ELF-1 (cell line): ENCODE measurements at regions not wholly inside any gene's neighbourhood (a gene's known extent, or its start where the extent isn't known, plus 50 kb on each side); places are given as distances from the start of the nearest gene placed in this dataset.
"Not testable (repeated sequence)": the region's sequence is repeated elsewhere in the genome, so short reads cannot be mapped to it uniquely, and the experiment has no call there.

Source experiments
- DNase-seq: peaks from one replicate; pipeline ENCODE4 v3.0.0-alpha.2; 2016; ENCODE audit warnings: low read depth, low spot score

DNA sequence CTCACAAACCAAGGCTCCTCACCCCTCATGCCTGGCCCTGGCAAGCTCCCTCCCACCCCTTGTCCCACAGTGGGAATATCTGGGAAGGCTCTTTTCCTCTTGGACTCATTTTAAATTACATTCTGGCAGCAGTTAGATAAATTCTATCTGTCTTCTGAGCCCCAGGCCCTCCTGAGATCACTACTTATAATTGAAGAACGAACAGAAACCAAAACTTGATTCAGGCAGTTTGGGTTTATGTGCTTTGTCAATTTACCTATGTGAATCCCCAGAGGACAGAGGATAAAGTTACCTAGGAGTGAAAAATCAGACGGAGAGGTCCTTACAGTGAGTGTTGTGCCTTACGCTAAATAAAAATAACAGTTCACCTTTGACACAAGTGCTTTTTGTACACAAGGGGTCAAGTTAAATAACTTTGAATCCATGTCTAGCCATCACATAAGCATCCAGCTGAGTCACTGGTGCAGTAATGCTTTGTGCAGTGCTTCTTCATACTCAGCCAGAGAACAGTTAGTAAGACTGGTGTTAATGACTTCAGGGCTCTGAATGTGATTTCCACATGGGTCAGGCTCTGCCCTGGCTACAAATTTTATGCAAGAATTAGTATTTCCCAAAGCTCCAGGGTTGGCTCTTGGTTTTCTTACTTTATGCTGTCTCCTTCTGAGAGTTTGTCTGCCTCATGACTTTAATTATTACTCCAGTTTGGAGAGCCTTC is 329.3 kb downstream of the INSIG2 start:
- no peak for DNase-seq

DNA sequence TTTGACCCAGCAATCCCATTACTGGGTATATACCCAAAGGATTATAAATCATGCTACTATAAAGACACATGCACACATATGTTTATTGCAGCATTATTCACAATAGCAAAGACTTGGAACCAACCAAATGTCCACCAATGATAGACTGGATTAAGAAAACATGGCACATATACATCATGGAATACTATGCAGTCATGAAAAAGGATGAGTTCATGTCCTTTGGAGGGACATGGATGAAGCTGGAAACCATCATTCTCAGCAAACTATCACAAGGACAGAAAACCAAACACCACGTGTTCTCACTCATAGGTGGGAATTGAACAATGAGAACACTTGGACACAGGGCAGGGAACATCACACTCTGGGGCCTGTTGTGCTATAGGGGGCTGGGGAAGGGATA is 326.9 kb downstream of the INSIG2 start:
- DNase-seq: not testable (repeated sequence)

DNA sequence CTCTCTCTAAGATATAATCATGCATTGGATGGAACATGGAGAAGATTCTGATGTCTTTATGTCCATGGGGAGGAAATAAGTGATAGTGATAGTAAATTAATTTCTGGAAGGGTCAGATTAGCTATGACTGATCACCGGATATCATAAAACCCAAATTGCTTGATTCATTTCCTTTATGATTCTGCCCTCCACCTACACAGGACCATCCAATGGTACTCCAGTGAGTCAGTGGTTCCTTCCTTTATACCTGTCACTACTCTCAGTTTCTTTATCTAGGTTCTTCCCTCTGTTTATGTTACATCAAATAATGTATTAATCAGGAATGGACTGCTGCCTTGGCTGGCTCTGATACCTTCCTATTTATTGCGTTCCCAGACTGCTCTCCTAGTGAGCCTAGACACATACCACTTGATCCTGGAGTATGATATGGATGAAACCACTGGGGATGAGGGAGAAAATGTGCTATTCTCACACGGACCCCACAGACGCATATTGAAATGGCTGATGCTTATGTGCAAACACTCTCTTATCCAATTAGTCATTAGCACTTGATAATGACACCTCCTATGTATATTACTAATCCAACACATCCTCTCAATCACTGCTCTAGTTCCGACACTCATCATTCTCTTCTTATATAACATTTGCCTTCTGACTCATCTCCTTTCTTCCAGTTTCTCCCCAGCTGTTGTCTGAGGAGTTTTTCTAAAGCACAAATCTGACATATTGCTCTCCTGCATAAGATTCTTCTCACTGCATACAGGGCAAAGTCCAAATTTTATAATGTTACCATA is 315.6 kb downstream of the INSIG2 start:
- DNase-seq: no peak

DNA sequence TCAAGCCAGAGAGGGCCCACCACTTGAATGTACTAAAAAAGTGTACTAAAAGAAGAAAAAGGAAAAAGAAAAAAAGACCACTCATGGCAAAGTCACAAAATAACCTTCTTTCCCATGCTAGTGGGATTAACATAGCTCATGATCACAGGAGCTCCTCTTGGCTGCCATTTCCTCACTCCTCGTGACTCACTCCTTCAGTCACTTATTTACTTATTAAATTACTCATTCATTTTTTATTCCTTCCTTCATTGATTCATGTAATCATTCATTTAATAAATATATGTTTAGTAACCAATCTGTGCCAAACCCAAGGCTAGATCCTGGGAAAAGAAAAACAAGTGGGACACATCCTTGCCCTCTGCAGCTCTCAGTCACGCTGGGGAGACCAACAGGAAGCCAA is 300.5 kb downstream of the INSIG2 start:
- no peak for DNase-seq

DNA sequence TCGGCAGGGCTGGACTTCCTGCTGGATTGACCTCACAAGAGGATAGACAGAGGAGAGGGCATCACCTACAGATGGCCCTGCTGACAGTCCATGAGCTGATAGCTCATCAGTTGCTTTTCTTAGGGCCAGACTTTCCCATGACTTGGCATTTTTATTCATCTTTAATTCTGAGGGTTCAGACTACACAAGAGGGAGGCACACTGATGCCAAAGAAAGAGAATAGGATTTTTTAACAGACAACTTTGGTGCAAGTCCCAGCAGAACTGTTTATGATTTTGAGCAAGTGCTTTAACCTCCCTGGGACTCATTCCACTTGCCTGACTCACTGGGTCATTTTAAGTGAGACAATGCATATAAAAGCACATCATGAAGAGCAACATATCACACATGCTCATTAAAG is 299.2 kb downstream of the INSIG2 start:
- DNase-seq: no peak

DNA sequence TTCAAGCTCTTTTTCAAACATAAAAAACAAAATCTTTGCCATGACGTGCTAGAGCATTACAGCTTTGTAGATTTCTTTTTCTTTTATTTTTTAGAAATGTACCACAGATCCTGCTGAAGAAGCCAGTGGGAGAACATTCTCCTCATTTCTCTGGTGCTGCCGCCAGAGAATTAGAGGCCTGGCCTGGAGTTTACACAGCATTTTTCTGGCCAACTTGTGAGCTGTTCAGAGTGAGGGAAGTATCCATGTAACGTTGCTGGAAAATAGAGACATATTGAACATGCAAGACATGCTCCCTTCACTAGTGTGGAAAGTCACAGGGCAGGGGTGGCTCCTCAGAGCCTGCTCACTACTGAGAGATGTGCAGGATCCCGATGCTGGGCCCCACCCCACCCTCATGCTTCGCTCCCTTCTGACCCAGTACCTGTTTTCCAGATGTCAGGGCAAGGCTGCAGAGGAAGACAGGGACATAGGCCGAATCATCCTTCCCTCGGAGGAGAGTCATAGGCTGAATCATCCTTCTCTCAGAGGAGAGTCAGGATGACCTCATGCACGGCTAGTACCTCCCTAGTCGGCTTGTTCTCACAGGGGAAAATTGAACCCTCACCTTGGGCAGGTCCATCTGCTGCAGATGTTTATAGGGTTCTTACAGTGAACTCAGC is 298.5 kb downstream of the INSIG2 start:
- no peak for DNase-seq

DNA sequence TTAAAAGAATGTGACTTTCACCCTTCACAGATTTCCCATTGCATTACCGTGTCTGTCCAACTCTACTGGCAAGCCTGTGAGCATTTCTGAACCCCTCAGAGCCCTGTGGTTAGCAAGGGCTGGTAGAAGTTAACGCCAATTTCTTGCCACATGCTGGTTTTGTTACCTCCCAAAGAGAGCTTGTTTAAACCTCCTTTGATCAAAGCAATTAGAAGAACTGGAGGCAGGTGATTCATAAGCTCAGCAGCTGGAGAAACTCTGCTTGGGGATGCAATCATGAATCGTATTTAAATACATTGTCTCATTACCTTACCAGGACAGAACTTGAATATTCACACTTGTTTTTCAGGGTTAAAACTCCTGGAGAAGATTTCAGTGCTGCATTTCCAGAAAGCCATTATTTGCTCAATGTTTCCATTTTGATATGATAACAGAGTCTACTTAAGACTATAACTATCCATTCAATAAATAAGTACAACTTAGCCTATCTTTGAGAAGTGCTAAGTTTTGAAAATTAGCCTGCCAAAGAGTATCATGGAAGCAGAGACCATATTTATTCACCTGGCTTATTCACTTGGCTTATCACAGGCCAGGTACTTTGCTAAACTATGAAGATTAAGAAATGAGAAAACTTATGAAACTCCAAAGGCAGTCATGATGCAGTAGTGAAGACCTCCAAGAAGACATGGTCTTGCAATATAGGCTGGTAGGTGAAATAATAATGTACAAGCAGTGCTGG is 292.8 kb downstream of the INSIG2 start:
- no peak for DNase-seq

DNA sequence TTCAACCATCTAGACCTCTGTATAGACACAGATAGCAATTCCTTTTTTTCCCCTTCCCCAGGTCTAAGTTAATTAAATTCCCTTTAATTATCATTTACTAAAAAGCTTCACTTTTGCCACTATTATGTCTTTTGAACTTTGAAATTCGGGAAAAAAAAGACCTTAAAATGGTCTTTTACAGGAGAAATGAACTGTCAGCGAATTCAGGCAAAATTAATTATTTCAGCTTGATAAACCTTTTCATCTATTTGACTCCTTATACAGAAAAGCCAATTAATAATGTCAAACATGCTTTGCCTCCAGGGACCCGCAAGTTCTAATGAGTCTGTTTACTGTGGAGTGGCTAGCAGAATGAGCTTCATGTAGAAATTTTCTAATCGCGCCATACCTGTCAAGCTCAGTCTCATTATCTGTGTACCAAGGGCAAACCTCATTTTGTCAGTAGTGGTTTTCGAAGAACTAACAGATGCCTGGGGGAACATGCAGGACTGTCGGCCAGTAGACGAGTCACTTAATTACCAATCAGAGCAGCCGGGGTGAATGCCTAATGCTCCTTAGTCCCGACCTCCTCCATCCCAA is 287.7 kb downstream of the INSIG2 start:
- no peak for DNase-seq

DNA sequence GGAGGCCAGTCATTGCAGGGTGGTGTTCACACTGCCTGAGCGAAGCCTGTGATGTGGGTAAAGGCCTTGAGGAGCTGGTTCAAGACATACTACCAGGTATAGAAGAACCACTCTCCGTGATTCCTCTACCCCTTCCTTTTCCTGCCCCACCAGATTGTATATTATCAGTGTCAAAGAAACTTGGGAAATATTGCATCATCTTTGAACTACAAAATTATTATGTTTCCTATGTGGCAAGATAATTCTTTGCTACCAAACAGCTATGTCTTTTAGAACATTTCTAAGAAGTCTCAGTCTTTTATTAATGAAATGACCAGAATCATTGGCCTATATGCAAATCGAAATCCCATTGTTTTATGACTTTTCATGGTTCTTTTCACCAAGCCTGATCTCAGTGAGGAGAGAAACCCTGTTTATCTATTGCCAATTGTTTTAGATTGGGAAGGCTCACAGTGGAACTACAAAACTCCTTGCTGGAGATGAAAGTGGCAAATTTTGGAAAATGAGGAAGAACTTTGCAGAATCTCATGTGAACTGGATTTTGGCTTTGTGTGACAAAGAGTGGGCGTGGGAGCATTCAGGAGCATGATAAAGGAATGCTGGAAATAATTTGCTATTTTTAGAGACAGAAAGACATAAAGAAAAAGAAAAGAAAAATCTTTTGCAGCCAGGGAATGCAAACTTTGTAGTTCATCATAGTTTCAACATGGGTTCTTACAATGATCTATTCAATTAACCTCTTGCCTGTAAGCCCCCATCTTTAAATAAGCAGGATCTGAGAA is 286.9 kb downstream of the INSIG2 start:
- no peak for DNase-seq

DNA sequence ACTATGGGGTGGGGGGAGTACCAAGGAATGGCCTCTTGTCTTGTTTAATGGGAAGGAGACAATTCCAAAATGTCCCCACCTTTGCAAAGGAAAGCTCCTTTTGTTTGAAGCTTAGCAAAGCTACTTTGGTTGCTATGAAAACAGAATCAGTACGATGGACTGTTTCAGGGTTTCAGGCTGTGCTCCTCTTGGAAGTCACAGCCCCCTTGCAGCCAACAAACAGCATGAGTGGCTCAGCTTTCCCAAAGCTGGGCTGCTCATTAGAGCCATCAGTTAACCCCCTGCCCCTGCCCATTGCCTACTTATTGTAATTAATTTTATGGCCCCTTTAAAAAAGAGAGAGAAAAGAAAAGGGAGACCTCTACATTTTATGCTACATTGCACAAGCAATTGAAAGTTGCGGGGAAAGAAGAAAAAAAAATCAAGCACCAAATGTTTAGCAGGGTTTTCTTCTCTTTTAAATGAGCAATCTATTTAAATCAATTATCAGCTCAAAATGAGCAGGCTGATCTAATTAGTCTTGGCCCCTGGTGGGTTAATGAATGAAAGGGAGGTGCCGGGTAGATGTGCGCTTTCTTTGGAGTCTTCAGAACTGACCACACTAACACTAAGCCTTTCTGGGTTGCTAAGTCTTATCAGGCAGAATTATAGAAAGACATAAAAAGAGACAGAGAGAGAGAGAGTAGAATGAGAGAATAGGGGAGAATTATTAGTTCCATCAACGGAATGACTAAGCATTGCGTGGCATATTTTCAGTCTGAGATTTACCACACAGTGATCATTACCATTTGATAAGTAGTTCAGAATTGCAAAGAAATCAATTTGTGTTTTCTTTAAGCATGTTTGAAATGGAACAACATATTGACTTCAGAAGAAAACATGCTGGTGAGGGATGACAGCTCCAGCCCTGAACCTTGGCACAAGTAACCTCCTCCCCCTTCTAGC is 284.9 kb downstream of the INSIG2 start:
- DNase-seq: no peak

DNA sequence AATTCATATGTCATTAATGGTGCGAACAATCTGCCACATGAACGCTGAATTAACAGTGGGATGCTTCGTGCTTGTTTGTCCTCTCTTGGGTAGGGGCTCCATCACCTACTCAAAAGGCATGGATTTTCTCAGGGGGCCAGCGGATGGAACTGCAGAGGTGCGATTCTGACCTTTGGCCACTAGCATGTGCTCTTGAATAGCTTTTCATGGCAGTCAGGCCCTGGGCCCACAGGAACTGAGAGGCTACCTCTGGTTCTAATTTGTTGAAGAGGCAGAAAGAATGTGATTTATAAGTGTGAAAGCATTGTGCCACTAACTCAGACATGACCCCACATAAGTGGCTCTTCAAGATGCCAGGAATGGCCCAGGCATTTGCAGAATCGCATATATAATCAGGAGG is 283.2 kb downstream of the INSIG2 start:
- DNase-seq: peak; percentile 66

DNA sequence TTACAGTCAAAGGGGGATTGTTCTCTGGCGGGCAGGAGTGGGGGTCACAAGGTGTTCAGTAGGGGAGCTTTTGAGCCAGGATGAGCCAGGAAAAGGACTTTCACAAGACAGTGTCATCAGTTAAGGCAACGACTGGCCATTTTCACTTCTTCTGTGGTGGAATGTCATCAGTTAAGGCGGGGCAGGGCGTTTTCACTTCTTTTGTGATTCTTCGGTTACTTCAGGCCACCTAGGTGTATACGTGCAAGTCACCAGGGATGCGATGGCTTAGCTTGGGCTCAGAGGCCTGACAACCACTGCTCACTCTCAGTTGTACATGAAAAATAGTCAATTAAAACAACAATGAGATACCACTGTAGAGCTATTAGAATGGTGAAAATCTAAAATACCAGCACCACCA is 281.2 kb downstream of the INSIG2 start:
- DNase-seq: peak; percentile 62

DNA sequence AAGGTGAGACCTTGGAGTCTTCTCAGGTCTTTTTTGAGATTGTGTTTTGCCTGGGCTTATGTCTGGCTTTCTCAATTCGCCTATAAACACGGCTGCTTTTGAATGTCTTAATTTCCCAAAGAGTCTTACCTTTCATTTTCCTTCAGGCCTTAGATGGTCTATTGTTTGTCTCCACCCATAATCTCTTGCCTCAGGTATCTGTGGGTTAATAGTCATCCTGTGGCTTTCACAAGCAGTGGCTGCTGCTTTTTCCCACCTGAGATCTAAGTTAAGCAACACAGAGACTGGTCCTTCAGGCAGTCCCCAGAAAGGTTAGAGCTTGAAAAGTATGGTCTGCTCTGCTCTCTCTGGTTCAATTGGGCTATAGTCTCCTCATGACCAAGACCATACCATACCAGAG is 275.3 kb downstream of the INSIG2 start:
- DNase-seq: no peak

DNA sequence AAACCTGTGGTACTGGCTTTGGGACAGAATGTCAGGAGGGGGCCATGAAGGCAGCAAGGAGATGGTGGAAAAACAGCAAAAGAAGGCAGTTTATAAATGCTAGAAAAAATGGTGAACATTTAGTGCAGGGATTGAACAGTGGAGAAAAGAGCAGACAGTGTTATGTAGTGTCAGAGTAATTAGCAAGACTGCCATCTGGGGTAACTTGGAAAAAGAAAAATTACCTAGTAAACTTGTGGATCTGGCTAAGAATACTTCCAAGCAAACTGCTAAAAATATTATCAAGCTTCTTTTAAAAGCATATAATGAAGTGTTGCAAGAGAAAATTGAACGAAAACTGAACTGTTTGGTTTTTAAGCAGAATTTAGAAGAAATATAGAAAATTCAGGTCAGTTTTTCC is 267.8 kb downstream of the INSIG2 start:
- DNase-seq: no peak

DNA sequence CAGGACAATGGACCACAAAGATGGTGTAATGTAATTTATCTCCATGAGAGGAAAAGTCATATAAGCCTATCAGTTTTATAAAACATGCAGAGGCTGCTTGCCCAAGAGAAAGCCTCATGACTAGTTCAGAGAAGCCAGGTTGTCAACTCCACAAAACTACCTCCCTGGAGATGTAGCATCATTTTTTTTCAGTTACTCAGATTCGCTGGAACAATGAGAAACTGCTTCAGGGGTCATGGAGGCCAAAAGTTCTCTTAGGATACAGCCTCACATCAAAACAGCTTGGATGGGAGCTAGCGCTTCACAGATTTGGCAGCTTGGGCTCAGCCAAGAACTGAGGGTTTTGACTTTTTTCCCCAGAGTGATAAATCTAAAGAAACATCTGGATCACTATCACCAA is 263.5 kb downstream of the INSIG2 start:
- DNase-seq: no peak

DNA sequence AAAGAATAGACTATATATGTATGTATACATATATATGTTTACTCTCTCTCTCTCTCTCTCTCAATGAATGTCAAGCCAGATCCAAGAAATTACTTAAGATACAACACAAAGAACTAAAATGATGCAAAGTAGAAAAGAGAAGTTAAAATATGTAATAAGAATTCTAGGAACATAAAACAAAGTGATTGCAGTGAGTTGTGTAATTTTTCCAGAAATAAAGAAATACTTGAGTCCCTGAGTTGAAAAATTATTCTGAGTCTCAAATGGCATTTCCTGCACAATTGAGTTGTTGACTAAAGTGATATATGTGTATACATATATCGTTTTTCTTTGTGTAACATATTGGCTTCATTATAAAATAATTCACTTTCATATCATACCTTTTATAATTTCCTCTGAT is 262.4 kb downstream of the INSIG2 start:
- DNase-seq: no peak

DNA sequence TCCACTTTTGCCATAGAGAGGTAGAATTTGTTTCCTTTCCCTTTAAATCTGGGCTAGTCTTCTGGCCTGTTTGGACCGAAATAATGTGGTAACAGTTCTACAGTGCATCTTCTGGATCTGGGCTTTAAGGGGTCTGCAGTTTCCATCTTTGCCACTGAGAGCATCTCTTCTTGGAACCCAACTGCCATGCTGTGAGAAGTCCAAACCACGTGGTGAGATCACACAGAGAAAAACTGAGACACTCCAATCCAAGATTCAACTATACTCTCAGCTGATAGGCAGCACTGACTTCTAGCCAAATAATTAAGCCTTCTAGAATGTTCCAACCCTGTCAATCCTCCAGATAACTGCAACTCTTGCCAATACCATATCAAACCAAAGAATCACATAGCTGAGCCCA is 261.1 kb downstream of the INSIG2 start:
- no peak for DNase-seq

DNA sequence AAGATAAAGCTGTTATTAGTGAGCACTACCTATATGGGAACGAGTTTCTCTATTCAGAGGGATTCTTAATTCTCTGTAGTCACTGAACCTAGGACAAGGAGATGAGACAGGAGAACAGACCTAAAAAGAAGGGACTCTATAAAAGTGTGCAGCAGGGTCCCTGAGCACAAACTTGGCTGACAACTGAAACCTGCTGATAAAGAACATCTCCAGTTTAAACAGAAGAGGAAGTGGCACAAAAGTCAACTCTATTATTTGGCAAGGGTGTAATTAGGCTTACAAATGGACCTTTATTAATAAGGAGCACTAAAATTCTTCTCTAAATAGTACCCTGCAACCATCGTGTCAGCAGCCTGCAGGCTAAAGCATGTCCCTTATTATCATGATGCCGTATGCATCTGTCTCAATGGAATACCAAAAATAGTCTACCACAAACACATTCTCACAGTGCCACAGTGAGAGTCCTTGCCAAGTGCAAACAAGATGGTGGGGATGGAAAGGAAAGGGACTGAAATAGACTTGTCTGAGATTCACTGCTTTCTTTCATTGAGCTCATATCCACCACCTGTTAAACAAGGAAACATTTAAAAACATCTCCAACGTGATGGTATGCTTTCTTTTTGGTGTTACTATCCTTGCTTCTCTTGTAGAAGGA is 260.2 kb downstream of the INSIG2 start:
- no peak for DNase-seq

DNA sequence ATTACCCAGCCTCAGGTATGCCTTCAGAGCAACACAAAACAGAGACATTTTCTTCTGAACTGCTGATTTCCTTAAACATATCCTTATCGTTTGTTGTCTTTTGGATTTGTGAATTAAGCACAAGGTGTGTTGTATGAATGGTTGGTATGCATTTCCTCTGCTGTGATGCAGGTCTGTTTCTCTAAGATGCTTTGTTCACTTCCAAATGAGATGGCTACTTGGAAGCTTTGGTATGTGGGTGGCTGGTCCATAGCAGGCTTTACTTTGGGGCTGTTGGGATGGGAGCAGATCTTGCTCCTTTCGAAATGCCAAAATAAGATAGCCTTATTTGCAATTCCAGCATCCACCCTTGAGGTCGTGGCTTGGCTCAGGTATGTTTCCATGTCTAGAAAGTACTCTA is 257.2 kb downstream of the INSIG2 start:
- no peak for DNase-seq
